ENCODE measurements at regions not wholly inside any gene's neighbourhood (a gene's known extent, or its start where the extent isn't known, plus 50 kb on each side); places are given as distances from the start of the nearest gene placed in this dataset.
A peak's percentile ranks its signal among the peaks of the same experiment; 100 is the strongest.
"Not testable (repeated sequence)": the region's sequence is repeated elsewhere in the genome, so short reads cannot be mapped to it uniquely, and the experiment has no call there.

GRCh38 chr13:89968470-89968869 is 1379.0 kb upstream of the MIR17HG start:
- DNase-seq (ENCODE audit: low spot score) = no peak

DNA sequence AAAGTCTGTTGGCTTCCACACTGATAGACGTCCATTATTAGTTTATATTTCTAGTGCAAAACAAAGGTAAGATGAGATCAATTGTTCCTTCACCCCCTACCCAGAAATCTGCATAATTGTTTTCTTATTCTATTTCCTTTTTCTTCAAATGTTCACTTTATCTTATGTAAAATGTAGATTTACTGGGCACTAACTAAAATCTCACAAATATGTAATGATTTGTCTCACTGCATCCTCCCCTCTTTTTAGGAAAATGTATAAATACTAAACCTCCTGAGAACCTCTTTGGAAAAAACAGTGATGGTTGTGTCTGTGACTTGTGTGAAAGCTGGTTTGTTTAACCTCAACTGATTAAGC is 1377.2 kb upstream of the MIR17HG start:
- no peak for DNase-seq (ENCODE audit: low spot score)

GRCh38 chr13:89977203-89977602 is 1370.3 kb upstream of the MIR17HG start:
- no peak for DNase-seq (ENCODE audit: low spot score)

- no peak for DNase-seq (ENCODE audit: low spot score)
These were observed 1366.6 kb upstream of the MIR17HG start for GRCh38 chr13:89980896-89981295.

DNA sequence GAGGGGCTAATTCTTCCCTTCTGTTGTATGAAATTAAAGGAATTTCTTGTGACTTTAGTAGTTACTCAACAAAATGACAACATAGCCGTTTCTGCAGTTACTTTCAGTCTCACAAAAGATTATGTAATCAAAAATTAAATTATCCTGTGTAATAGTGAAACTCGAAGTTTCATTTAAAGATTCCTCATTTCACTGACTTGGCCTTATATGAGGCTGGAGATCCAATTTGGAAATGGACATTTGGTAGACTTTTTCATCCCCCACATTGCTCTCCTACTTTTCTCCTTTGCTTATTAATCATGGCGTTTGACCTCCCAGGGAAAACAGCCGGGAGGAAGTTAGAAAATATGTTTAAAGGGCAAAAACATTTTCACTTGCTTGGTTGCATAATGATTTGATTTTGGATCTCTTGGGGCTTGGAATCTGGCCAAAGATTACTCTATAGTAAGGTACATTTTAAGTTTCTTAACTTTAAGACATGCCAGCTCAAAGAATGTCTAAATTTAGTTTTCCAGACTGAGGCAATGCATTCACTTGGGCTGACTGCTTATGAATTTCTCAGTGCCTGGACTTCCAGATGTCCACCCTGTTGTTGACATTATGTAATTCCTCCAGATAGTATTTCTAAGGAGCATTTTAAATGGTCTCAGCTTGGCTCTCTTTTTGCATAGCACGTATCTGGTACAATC is 1364.9 kb upstream of the MIR17HG start:
- no peak for DNase-seq (ENCODE audit: low spot score)

- no peak for DNase-seq (ENCODE audit: low spot score)
These were observed 1359.3 kb upstream of the MIR17HG start for GRCh38 chr13:89988206-89988605.

DNA sequence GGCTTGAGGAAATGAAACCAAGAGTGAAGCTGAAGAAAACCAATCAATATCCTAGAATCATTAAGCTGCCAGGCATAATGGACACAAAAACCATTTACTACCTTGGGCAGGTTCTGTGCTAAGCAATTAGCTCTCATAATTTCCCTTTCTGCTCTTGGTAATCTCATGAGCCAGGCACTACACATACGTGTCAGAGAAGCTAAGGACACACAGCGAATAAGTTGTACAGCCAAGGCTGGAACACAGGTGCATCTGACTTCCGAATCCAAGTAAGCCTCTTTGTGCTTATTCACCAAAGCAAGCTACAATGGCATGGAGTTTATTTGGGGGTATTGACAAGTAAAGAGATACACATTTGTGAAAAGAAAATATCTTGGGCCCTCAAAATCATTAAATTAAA is 1343.9 kb upstream of the MIR17HG start:
- DNase-seq (ENCODE audit: low spot score) = no peak

DNA sequence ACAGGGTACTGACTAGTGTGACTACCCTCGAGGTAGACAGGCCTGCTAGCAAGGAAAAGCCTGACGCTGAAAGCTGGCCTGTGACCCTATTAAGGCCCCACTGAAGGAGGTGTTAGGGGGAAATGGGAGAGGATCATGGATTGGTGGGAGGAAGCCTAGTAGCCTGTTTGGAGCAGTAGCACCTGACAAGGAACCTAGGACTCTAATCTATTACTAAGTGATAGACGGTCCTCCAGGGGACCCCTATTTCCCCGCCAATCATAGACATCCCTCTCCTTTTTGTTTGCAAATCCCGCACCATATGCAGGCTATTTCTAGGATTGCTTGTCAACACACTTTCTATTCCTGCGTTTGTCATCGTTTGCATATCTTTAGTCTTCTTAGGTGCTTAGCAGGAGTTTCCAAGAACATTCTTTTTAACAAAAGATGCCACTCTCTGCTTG is 1338.8 kb upstream of the MIR17HG start:
- no peak for DNase-seq (ENCODE audit: low spot score)

DNA sequence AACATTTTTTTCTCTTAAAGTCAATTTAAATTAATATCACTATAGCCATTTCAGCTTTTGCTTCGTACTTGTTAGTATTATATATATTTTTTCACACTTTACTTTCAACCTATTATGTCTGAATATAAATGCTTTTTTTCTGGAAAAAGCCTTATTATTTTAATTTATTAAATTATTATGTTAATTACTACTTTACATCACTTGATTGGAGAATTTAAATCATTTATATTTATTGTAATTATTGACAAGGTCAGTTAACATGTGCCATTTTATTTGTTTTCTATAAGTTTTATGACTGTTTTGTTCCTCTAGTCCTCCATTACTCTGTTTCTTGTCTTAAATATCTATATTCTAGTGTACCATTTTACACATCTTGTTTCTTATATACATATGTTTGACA is 1333.4 kb upstream of the MIR17HG start:
- no peak for DNase-seq (ENCODE audit: low spot score)

- no peak for DNase-seq (ENCODE audit: low spot score)
These were observed 1331.7 kb upstream of the MIR17HG start for GRCh38 chr13:90015565-90016507.

- no peak for DNase-seq (ENCODE audit: low spot score)
These were observed 1330.8 kb upstream of the MIR17HG start for GRCh38 chr13:90016688-90017087.

GRCh38 chr13:90020536-90021070 is 1326.9 kb upstream of the MIR17HG start:
- DNase-seq (ENCODE audit: low spot score) = no peak

- DNase-seq (ENCODE audit: low spot score) = no peak
These were observed 1320.1 kb upstream of the MIR17HG start for GRCh38 chr13:90027409-90027808.

DNA sequence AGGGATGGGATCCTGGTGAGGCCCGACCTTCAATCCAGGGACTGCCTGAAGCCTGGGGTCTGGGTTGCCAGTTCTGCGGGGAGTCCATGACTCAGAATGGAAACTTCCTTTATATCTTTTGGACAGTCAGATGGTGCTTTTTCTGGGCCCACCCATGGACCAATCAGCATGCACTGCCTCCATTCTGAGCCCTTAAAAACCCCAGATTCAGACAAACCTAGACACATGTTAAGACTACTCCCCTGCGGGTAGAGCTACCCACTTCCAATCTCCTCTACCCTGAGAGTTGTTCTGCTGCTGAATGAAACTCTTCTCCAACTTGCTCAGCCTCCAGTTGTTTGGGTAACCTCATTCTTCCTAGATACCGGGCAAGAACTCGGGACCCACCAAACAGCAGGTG is 1315.2 kb upstream of the MIR17HG start:
- no peak for DNase-seq (ENCODE audit: low spot score)

GRCh38 chr13:90032841-90033493 is 1314.5 kb upstream of the MIR17HG start:
- DNase-seq (ENCODE audit: low spot score) = no peak

DNA sequence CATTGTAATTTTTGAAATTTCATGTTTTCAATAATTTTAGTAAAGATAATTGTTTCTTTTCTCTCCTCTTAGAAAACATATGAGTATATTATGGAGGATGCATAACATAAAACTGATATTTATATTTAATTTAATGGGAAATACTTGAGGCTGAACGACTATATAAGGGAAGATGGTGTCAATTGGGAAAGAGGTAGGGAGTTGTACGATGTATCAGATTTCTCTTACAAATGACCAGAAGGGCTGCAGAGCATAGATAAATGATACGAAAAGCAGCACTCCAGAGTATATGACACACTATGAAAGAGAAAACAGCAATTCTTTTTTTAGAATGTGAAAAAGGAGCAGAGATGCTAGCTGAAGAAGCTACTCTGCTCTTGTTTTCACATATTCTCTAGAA is 1308.0 kb upstream of the MIR17HG start:
- no peak for DNase-seq (ENCODE audit: low spot score)

DNA sequence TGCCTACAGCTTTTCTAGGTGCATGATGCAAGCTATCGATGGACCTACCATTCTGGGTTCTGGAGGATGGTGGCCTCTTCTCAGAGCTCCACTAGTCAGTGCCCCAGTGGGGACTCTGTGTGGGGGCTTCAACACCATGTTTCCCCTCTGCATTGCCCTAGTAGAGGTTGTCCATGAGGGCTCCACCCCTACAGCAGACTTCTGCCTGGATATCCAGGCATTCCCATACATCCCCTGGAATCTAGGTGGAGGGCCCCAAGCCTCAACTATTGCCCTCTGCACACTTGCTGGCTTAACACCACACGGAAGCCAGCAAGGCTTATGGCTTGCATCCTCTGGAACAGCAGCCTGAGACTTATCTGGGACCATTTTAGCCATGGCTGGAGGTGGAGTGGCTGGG is 1299.9 kb upstream of the MIR17HG start:
- DNase-seq (ENCODE audit: low spot score) = no peak

- no peak for DNase-seq (ENCODE audit: low spot score)
These were observed 1297.4 kb upstream of the MIR17HG start for GRCh38 chr13:90049989-90050671.

GRCh38 chr13:90055121-90055520 is 1292.4 kb upstream of the MIR17HG start:
- DNase-seq (ENCODE audit: low spot score) = no peak

- DNase-seq (ENCODE audit: low spot score) = no peak
These were observed 1291.7 kb upstream of the MIR17HG start for GRCh38 chr13:90055760-90056159.

- not testable (repeated sequence) for DNase-seq (ENCODE audit: low spot score)
These were observed 1283.3 kb upstream of the MIR17HG start for GRCh38 chr13:90064226-90064625.

GRCh38 chr13:90068658-90069057 is 1278.8 kb upstream of the MIR17HG start:
- peak; percentile 0 for DNase-seq (ENCODE audit: low spot score)

Measured in activated CD4-positive, alpha-beta T cell treated with anti-CD3 and anti-CD28 coated beads, Interleukin-2, Interleukin-4, amounts not matched to agents 100 ng/mL and 50 ng/mL, durations not matched to agents 16 hours and 8 hours (primary cell).